COLO668 (cell line): ENCODE measurements at regions not wholly inside any gene's neighbourhood (a gene's known extent, or its start where the extent isn't known, plus 50 kb on each side); places are given as distances from the start of the nearest gene placed in this dataset.
A peak's percentile ranks its signal among the peaks of the same experiment; 100 is the strongest.
"Not testable (repeated sequence)": the region's sequence is repeated elsewhere in the genome, so short reads cannot be mapped to it uniquely, and the experiment has no call there.

Experiments used
- DNase-seq: peaks from one replicate; lab custom pipeline; 2025; ENCODE audit not compliant: unreplicated experiment; lab: John Stamatoyannopoulos, UW

GRCh38 chr2:121064186-121064585 is 220.8 kb downstream of the TFCP2L1 start:
- DNase-seq: peak; percentile 30

GRCh38 chr2:121065239-121065638 is 219.8 kb downstream of the TFCP2L1 start:
- DNase-seq: no peak

GRCh38 chr2:121066526-121066925 is 218.5 kb downstream of the TFCP2L1 start:
- no peak for DNase-seq

- DNase-seq: no peak
Measured at GRCh38 chr2:121068851-121069250, 216.2 kb downstream of the TFCP2L1 start.

GRCh38 chr2:121069434-121069969 is 215.5 kb downstream of the TFCP2L1 start:
- DNase-seq: no peak

GRCh38 chr2:121070061-121070460 is 214.9 kb downstream of the TFCP2L1 start:
- DNase-seq: not testable (repeated sequence)

GRCh38 chr2:121071034-121071504 is 213.9 kb downstream of the TFCP2L1 start:
- DNase-seq: peak; percentile 63

- no peak for DNase-seq
Measured at GRCh38 chr2:121072784-121073183, 212.2 kb downstream of the TFCP2L1 start.

- DNase-seq: no peak
Measured at GRCh38 chr2:121073320-121074210, 211.4 kb downstream of the TFCP2L1 start.

- DNase-seq: no peak
Measured at GRCh38 chr2:121074293-121074932, 210.6 kb downstream of the TFCP2L1 start.

- DNase-seq: peak; percentile 66
Measured at GRCh38 chr2:121075006-121075551, 209.9 kb downstream of the TFCP2L1 start.

GRCh38 chr2:121075641-121076497 is 209.1 kb downstream of the TFCP2L1 start:
- no peak for DNase-seq

- DNase-seq: no peak
Measured at GRCh38 chr2:121076498-121076820, 208.5 kb downstream of the TFCP2L1 start.

- peak; percentile 78 for DNase-seq
Measured at GRCh38 chr2:121076885-121077549, 208.0 kb downstream of the TFCP2L1 start.

GRCh38 chr2:121078899-121079298 is 206.1 kb downstream of the TFCP2L1 start:
- no peak for DNase-seq

GRCh38 chr2:121080013-121080772 is 204.8 kb downstream of the TFCP2L1 start:
- DNase-seq: peak; percentile 64

GRCh38 chr2:121081701-121082100 is 203.3 kb downstream of the TFCP2L1 start:
- DNase-seq: no peak

GRCh38 chr2:121082191-121082590 is 202.8 kb downstream of the TFCP2L1 start:
- no peak for DNase-seq

- no peak for DNase-seq
Measured at GRCh38 chr2:121084130-121084680, 200.8 kb downstream of the TFCP2L1 start.
